SJSA1 (cell line): ENCODE measurements at regions not wholly inside any gene's neighbourhood (a gene's known extent, or its start where the extent isn't known, plus 50 kb on each side); places are given as distances from the start of the nearest gene placed in this dataset.

Experiments used
- DNase-seq, 2 experiments: peaks; one replicate each; pipeline ENCODE4 v3.0.0-alpha.2; 2015 to 2020; ENCODE audit warnings: low spot score in 2 of 2, low read depth in 1 of 2
- H3K27ac ChIP-seq: fragments of 250-450 bp; sonication (Bioruptor Pico); 2 replicates; pipeline ENCODE4 v1.5.1; 2020; ENCODE audit warnings: mild to moderate bottlenecking, moderate library complexity
- H3K27me3 ChIP-seq: fragments of 250-450 bp; sonication (Bioruptor Pico); replicated peaks from 2 replicates; pipeline ENCODE4 v1.5.1; 2020; ENCODE audit warnings: mild to moderate bottlenecking, moderate library complexity
- H3K36me3 ChIP-seq: fragments of 250-450 bp; sonication (Bioruptor Pico); 2 replicates; pipeline ENCODE4 v1.5.1; 2020; ENCODE audit warnings: mild to moderate bottlenecking
- H3K4me1 ChIP-seq: fragments of 250-450 bp; sonication (Bioruptor Pico); replicated peaks from 2 replicates; pipeline ENCODE4 v1.6.1; 2021; ENCODE audit warnings: mild to moderate bottlenecking
- H3K4me3 ChIP-seq: fragments of 250-450 bp; sonication (Bioruptor Pico); 2 replicates; pipeline ENCODE4 v1.5.1; 2020; ENCODE audit warnings: mild to moderate bottlenecking
- H3K9me3 ChIP-seq: fragments of 250-450 bp; sonication (Bioruptor Pico); replicated peaks from 2 replicates; pipeline ENCODE4 v1.5.1; 2020; ENCODE audit warnings: mild to moderate bottlenecking

- H3K36me3 ChIP-seq, result no peaks in the 10 kb centered on the region
- H3K9me3 ChIP-seq, result no peaks in the 10 kb centered on the region
- H3K27me3 ChIP-seq, result no peaks in the 10 kb centered on the region
- H3K4me1 ChIP-seq, result 0 out of 2 replicates have a peak, but pooled peaks cover 3% of the 10 kb centered on the region
- H3K27ac ChIP-seq, result no peak overlapping the region
- DNase-seq, result no peak
- no peak overlapping the region for H3K4me3 ChIP-seq
Observed at GRCh38 chr14:98708555-98708954, 563.4 kb downstream of the BCL11B start.

- H3K27me3 ChIP-seq, result no peaks in the 10 kb centered on the region
- DNase-seq, result peak in 1 of 2 experiments; percentile 19
- H3K36me3 ChIP-seq, result no peaks in the 10 kb centered on the region
- 0 out of 2 replicates have a peak, but pooled peaks cover 3% of the 10 kb centered on the region for H3K4me1 ChIP-seq
- H3K4me3 ChIP-seq, result no peak overlapping the region
- no peak overlapping the region; the same call in 1 of the 2 replicates for H3K27ac ChIP-seq
- no peaks in the 10 kb centered on the region for H3K9me3 ChIP-seq
Observed at GRCh38 chr14:98711453-98711852, 560.5 kb downstream of the BCL11B start.

- 0 out of 2 replicates have a peak, but pooled peaks cover 3% of the 10 kb centered on the region for H3K4me1 ChIP-seq
- H3K9me3 ChIP-seq, result no peaks in the 10 kb centered on the region
- DNase-seq, result no peak
- H3K36me3 ChIP-seq, result no peaks in the 10 kb centered on the region
- H3K4me3 ChIP-seq, result no peak overlapping the region
- H3K27ac ChIP-seq, result no peak overlapping the region
- H3K27me3 ChIP-seq, result no peaks in the 10 kb centered on the region
Observed at GRCh38 chr14:98714626-98715425, 557.2 kb downstream of the BCL11B start.

- H3K4me3 ChIP-seq, result no peak overlapping the region
Observed at GRCh38 chr14:98716133-98716532, 555.9 kb downstream of the BCL11B start.

GRCh38 chr14:98721061-98721460, 550.9 kb downstream of the BCL11B start:
- no peak for DNase-seq
- Histone ChIP-seq H3K4me1 (no peaks in the 10 kb centered on the region), H3K4me3 (no peak overlapping the region), H3K27me3 (no peaks in the 10 kb centered on the region), H3K36me3 (no peaks in the 10 kb centered on the region), H3K27ac (no peak overlapping the region), H3K9me3 (no peaks in the 10 kb centered on the region; the same call in 1 of the 2 replicates)

More at GRCh38 chr14:98716133-98716532, 555.9 kb downstream of the BCL11B start:
- H3K9me3 ChIP-seq, result no peaks in the 10 kb centered on the region
- no peaks in the 10 kb centered on the region for H3K36me3 ChIP-seq
- H3K27ac ChIP-seq, result no peak overlapping the region
- H3K4me1 ChIP-seq, result 0 out of 2 replicates have a peak, but pooled peaks cover 3% of the 10 kb centered on the region
- H3K27me3 ChIP-seq, result no peaks in the 10 kb centered on the region
- no peak for DNase-seq

GRCh38 chr14:98724734-98725133, 547.3 kb downstream of the BCL11B start:
- Histone ChIP-seq H3K36me3 (no peaks in the 10 kb centered on the region), H3K9me3 (no peaks in the 10 kb centered on the region; the same call in 1 of the 2 replicates), H3K27me3 (no peaks in the 10 kb centered on the region), H3K4me3 (no peak overlapping the region), H3K27ac (no peak overlapping the region), H3K4me1 (no peaks in the 10 kb centered on the region)
- no peak for DNase-seq

GRCh38 chr14:98725191-98725590, 546.8 kb downstream of the BCL11B start:
- Histone ChIP-seq H3K27ac (no peak overlapping the region), H3K4me1 (no peaks in the 10 kb centered on the region), H3K9me3 (no peaks in the 10 kb centered on the region; the same call in 1 of the 2 replicates), H3K27me3 (no peaks in the 10 kb centered on the region), H3K4me3 (no peak overlapping the region), H3K36me3 (no peaks in the 10 kb centered on the region)
- no peak for DNase-seq

- Histone ChIP-seq H3K4me3 (no peak overlapping the region), H3K27me3 (no peaks in the 10 kb centered on the region), H3K9me3 (no peaks in the 10 kb centered on the region; the same call in 1 of the 2 replicates), H3K27ac (no peak overlapping the region), H3K4me1 (no peaks in the 10 kb centered on the region), H3K36me3 (no peaks in the 10 kb centered on the region)
- no peak for DNase-seq
Observed at GRCh38 chr14:98725676-98726075, 546.3 kb downstream of the BCL11B start.

GRCh38 chr14:98726585-98727405, 545.2 kb downstream of the BCL11B start:
- Histone ChIP-seq H3K27me3 (no peaks in the 10 kb centered on the region), H3K27ac (no peak overlapping the region), H3K36me3 (no peaks in the 10 kb centered on the region), H3K9me3 (no peaks in the 10 kb centered on the region; the same call in 1 of the 2 replicates), H3K4me1 (no peaks in the 10 kb centered on the region), H3K4me3 (no peak overlapping the region)
- no peak for DNase-seq

- no peak overlapping the region for H3K27ac ChIP-seq
- no peak for DNase-seq
- no peaks in the 10 kb centered on the region; the same call in 1 of the 2 replicates for H3K9me3 ChIP-seq
Observed at GRCh38 chr14:98728024-98728423, 544.0 kb downstream of the BCL11B start.

GRCh38 chr14:98728836-98729235, 543.2 kb downstream of the BCL11B start:
- no peak for DNase-seq
- Histone ChIP-seq H3K27me3 (no peaks in the 10 kb centered on the region), H3K4me3 (no peak overlapping the region), H3K27ac (no peak overlapping the region), H3K4me1 (no peaks in the 10 kb centered on the region), H3K9me3 (no peaks in the 10 kb centered on the region), H3K36me3 (no peaks in the 10 kb centered on the region)

More at GRCh38 chr14:98728024-98728423, 544.0 kb downstream of the BCL11B start:
- Histone ChIP-seq H3K4me3 (no peak overlapping the region), H3K4me1 (no peaks in the 10 kb centered on the region), H3K27me3 (no peaks in the 10 kb centered on the region), H3K36me3 (no peaks in the 10 kb centered on the region)

- no peaks in the 10 kb centered on the region for H3K4me1 ChIP-seq
- H3K4me3 ChIP-seq, result no peak overlapping the region
- H3K27ac ChIP-seq, result no peak overlapping the region
- H3K27me3 ChIP-seq, result no peaks in the 10 kb centered on the region
- H3K9me3 ChIP-seq, result no peaks in the 10 kb centered on the region
- H3K36me3 ChIP-seq, result no peaks in the 10 kb centered on the region
- no peak for DNase-seq
Observed at GRCh38 chr14:98731286-98731685, 540.7 kb downstream of the BCL11B start.

- H3K9me3 ChIP-seq, result no peaks in the 10 kb centered on the region
- no peaks in the 10 kb centered on the region for H3K27me3 ChIP-seq
- no peak overlapping the region for H3K4me3 ChIP-seq
- no peaks in the 10 kb centered on the region for H3K36me3 ChIP-seq
- no peaks in the 10 kb centered on the region for H3K4me1 ChIP-seq
- no peak for DNase-seq
- no peak overlapping the region for H3K27ac ChIP-seq
Observed at GRCh38 chr14:98731701-98732100, 540.3 kb downstream of the BCL11B start.

GRCh38 chr14:98733536-98733935, 538.5 kb downstream of the BCL11B start:
- H3K36me3 ChIP-seq, result no peaks in the 10 kb centered on the region
- no peaks in the 10 kb centered on the region for H3K4me1 ChIP-seq
- no peaks in the 10 kb centered on the region for H3K27me3 ChIP-seq
- H3K4me3 ChIP-seq, result no peak overlapping the region
- no peak for DNase-seq
- H3K27ac ChIP-seq, result no peak overlapping the region
- H3K9me3 ChIP-seq, result no peaks in the 10 kb centered on the region
